Uterus (tissue), 2 donors: ENCODE measurements at regions not wholly inside any gene's neighbourhood (a gene's known extent, or its start where the extent isn't known, plus 50 kb on each side); places are given as distances from the start of the nearest gene placed in this dataset.

Source experiments
- CTCF ChIP-seq, 4 experiments: fragments of 200-600 bp in 2 of 4; fragments of 450-650 bp in 2 of 4; sonication (generic) in 2 of 4; IDR thresholded peaks; one replicate each; pipeline ENCODE4 v1.5.1; 2016 to 2019; ENCODE audit warnings: antibody characterized with exemption in 4 of 4, mild to moderate bottlenecking in 2 of 4, moderate library complexity in 1 of 4
- POLR2A ChIP-seq, 2 donors: fragments of 450-650 bp; IDR thresholded peaks; one replicate each; pipeline ENCODE4 v1.6.1; 2016; ENCODE audit warnings: antibody characterized with exemption in 2 of 2, mild to moderate bottlenecking in 1 of 2, moderate library complexity in 1 of 2

- TF ChIP-seq CTCF (IDR thresholded peaks at IDR 0.05) = no peak
- TF ChIP-seq POLR2A (IDR thresholded peaks at IDR 0.05) = no peak
Measured at GRCh38 chr18:77833807-77834206, 584.2 kb downstream of the GALR1 start.
